CD4-positive, alpha-beta memory T cell (primary cell): ENCODE measurements at regions not wholly inside any gene's neighbourhood (a gene's known extent, or its start where the extent isn't known, plus 50 kb on each side); places are given as distances from the start of the nearest gene placed in this dataset.
"Not testable (repeated sequence)": the region's sequence is repeated elsewhere in the genome, so short reads cannot be mapped to it uniquely, and the experiment has no call there.

ENCODE experiments used
- CTCF ChIA-PET: fragments of 350-600 bp; sonication (Branson Sonifier 250); formaldehyde crosslinking; loops from one replicate; lab custom pipeline; 2021; ENCODE audit warnings: inconsistent platforms; ENCODE audit not compliant: partially characterized antibody; lab: Charles Lee
- POLR2A ChIA-PET: fragments of 350-600 bp; sonication (Branson Sonifier 250); formaldehyde crosslinking; loops from one replicate; lab custom pipeline; 2021; ENCODE audit not compliant: partially characterized antibody; lab: Charles Lee
- DNase-seq, 5 donors: peaks; one replicate each; pipeline versions ENCODE4 v3.0.0 to v3.0.0-alpha.2; 2020 to 2022; ENCODE audit warnings: mixed read lengths in 1 of 5
- H3K27ac ChIP-seq: one replicate; pipeline ENCODE4 v1.7.0; 2013; ENCODE audit warnings: low read depth, low read length
- H3K27me3 ChIP-seq: 2 replicates; pipeline ENCODE4 v1.7.0; 2013; ENCODE audit warnings: mild to moderate bottlenecking, low read length, moderate library complexity; ENCODE audit not compliant: insufficient read depth
- H3K36me3 ChIP-seq: 2 replicates; pipeline ENCODE4 v1.7.0; 2013; ENCODE audit warnings: mild to moderate bottlenecking, low read length, moderate library complexity; ENCODE audit not compliant: insufficient read depth
- H3K4me1 ChIP-seq: 2 replicates; pipeline ENCODE4 v1.7.0; 2013; ENCODE audit warnings: mild to moderate bottlenecking, low read length, moderate library complexity; ENCODE audit not compliant: insufficient read depth
- H3K4me3 ChIP-seq, 2 donors: one replicate each; pipeline ENCODE4 v1.7.0; 2013; ENCODE audit warnings: low read length in 2 of 2, mild to moderate bottlenecking in 1 of 2
- H3K9me3 ChIP-seq, 2 donors: one replicate each; pipeline ENCODE4 v1.7.0; 2013; ENCODE audit warnings: low read length in 2 of 2, control low read depth in 1 of 2; ENCODE audit not compliant: control insufficient read depth in 1 of 2
- H3K27ac Mint-ChIP-seq, 7 donors: one replicate each; pipeline ENCODE4 v1.8.0; 2020 to 2021; ENCODE audit warnings: mixed read lengths in 7 of 7, mild to moderate bottlenecking in 6 of 7, inconsistent platforms in 3 of 7, moderate library complexity in 3 of 7
- H3K27me3 Mint-ChIP-seq, 2 donors: one replicate each; pipeline ENCODE4 v1.8.0; 2020 to 2021; ENCODE audit warnings: mixed read lengths in 2 of 2
- H3K36me3 Mint-ChIP-seq, 2 donors: one replicate each; pipeline ENCODE4 v1.8.0; 2020 to 2021; ENCODE audit warnings: mixed read lengths in 2 of 2, inconsistent platforms in 1 of 2, mild to moderate bottlenecking in 1 of 2
- H3K4me1 Mint-ChIP-seq, 4 donors: one replicate each; pipeline ENCODE4 v1.8.0; 2020 to 2021; ENCODE audit warnings: mixed read lengths in 4 of 4, mild to moderate bottlenecking in 1 of 4
- H3K4me3 Mint-ChIP-seq, 8 donors: one replicate each; pipeline ENCODE4 v1.8.0; 2020 to 2021; ENCODE audit warnings: mixed read lengths in 8 of 8, mild to moderate bottlenecking in 7 of 8, moderate library complexity in 6 of 8, inconsistent platforms in 3 of 8
- H3K9me3 Mint-ChIP-seq, 8 donors: one replicate each; pipeline ENCODE4 v1.8.0; 2020 to 2021; ENCODE audit warnings: mixed read lengths in 8 of 8, mild to moderate bottlenecking in 5 of 8, inconsistent platforms in 3 of 8, moderate library complexity in 1 of 8
- intact Hi-C: fragments of 100-400 bp; cut with micrococcal nuclease; formaldehyde crosslinking; loops from one replicate; pipeline ENCODE4 v1.15.1; 2023

DNA sequence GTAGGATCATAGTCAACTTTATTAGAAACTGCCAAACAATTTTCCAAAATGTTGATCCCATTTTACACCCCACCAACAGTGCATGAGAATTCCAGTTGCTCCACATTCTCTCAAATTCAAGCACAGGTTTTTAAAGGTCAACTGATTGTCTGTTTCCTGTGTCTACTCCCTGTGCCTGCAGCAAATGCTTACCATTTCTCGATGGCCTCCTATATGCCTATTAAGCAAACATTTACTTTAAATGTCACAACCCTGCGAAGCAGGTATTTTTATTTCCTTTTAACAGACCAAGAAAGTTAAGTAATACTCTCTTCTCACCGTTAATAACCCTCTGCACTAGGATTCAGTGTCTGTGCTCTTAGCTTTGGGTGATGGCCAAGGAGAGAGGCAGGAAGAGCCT lies 163.8 kb upstream of the EPB41L3 start:
- Histone ChIP-seq H3K27ac (no peak overlapping the region), H3K36me3 (no peaks in the 10 kb centered on the region), H3K27me3 (no peaks in the 10 kb centered on the region), H3K4me1 (no peaks in the 10 kb centered on the region), H3K9me3 (no peaks in the 10 kb centered on the region), H3K4me3 (no peak overlapping the region)
- Mint-ChIP-seq H3K9me3 (peaks cover 0 to 3% (median 0%) of the 10 kb centered on the region in 8 donors), H3K27me3 (peaks cover 0 to 2% of the 10 kb centered on the region in 2 donors), H3K27ac (peak overlapping the region in 1 of 7 donors; percentile 25), H3K4me3 (no peak overlapping the region), H3K36me3 (no peaks in the 10 kb centered on the region), H3K4me1 (no peaks in the 10 kb centered on the region)
- ChIA-PET CTCF (no interaction called here), POLR2A (no interaction called here)
- DNase-seq: no peak
- intact Hi-C loops: no loop called here

GRCh38 chr18:5705393-5705792 lies 161.6 kb upstream of the EPB41L3 start:
- H3K27me3 Mint-ChIP-seq: peaks cover 0 to 2% of the 10 kb centered on the region in 2 donors
- Histone ChIP-seq H3K4me3 (no peak overlapping the region), H3K36me3 (no peaks in the 10 kb centered on the region), H3K4me1 (no peaks in the 10 kb centered on the region), H3K9me3 (no peaks in the 10 kb centered on the region), H3K27ac (no peak overlapping the region), H3K27me3 (no peaks in the 10 kb centered on the region)
- ChIA-PET POLR2A (no interaction called here), CTCF (no interaction called here)
- peaks cover 0 to 3% (median 0%) of the 10 kb centered on the region in 8 donors for H3K9me3 Mint-ChIP-seq
- H3K4me3 Mint-ChIP-seq: no peak overlapping the region
- no peak for DNase-seq
- H3K27ac Mint-ChIP-seq: no peak overlapping the region
- no peaks in the 10 kb centered on the region for H3K36me3 Mint-ChIP-seq
- intact Hi-C loops: no loop called here
- no peaks in the 10 kb centered on the region for H3K4me1 Mint-ChIP-seq

DNA sequence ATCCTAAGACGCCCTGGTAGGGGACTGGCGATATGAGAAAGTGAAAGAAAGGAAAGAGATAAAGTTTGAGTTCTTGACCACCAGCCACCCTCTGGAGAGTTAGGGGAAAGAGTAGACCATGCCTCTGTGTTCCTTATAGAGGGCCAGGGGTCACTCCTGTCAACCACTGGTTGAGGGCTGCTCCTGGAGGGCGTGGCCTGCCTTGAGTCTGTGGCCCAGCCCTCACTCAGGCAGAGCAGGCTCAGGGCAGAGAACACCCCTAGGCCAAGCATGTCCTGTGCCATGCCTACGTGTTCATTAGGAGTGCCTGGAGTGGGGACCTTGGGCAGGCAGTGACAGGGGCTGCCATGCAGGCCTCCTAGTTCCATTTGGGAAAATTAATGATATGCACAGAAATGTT lies 161.1 kb upstream of the EPB41L3 start:
- ChIA-PET POLR2A (no interaction called here), CTCF (no interaction called here)
- Mint-ChIP-seq H3K27ac (no peak overlapping the region), H3K4me1 (no peaks in the 10 kb centered on the region), H3K4me3 (no peak overlapping the region), H3K36me3 (no peaks in the 10 kb centered on the region), H3K27me3 (peaks cover 0 to 1% of the 10 kb centered on the region in 2 donors), H3K9me3 (peaks cover 0 to 3% (median 0%) of the 10 kb centered on the region in 8 donors)
- H3K9me3 ChIP-seq: no peaks in the 10 kb centered on the region
- H3K4me3 ChIP-seq: no peak overlapping the region
- no peak overlapping the region for H3K27ac ChIP-seq
- no peaks in the 10 kb centered on the region for H3K4me1 ChIP-seq
- H3K27me3 ChIP-seq: no peaks in the 10 kb centered on the region
- H3K36me3 ChIP-seq: no peaks in the 10 kb centered on the region
- intact Hi-C loops: no loop called here
- DNase-seq: no peak

DNA sequence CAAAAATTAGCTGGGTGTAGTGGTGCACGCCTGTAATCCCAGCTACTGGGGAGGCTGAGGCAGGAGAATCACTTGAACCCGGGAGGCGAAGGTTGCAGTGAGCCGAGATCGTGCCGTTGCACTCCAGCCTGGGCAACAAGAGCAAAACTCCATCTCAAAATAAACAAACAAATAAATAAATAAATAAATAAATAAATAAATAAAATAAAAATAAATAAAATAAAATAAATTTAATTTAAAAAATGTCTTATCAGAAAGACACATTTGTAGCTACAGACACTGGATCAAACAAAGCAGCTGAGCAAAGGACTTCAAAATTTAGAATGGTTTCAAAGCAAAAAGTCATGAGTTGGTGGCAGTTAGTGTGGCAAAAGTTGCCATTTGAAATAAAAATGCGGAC lies 158.2 kb upstream of the EPB41L3 start:
- H3K27ac Mint-ChIP-seq, intact Hi-C loops, H3K4me1 Mint-ChIP-seq, DNase-seq, H3K4me3 ChIP-seq, H3K4me1 ChIP-seq, CTCF ChIA-PET, H3K27me3 Mint-ChIP-seq, H3K4me3 Mint-ChIP-seq, H3K27ac ChIP-seq, H3K36me3 Mint-ChIP-seq, POLR2A ChIA-PET, H3K36me3 ChIP-seq, H3K27me3 ChIP-seq, H3K9me3 ChIP-seq, H3K9me3 Mint-ChIP-seq: not testable (repeated sequence)

- Mint-ChIP-seq H3K4me3 (no peak overlapping the region), H3K36me3 (no peaks in the 10 kb centered on the region), H3K9me3 (peaks cover 0 to 12% (median 6%) of the 10 kb centered on the region in 8 donors), H3K27me3 (no peaks in the 10 kb centered on the region), H3K4me1 (no peaks in the 10 kb centered on the region), H3K27ac (no peak overlapping the region)
- CTCF ChIA-PET: no interaction called here
- no peaks in the 10 kb centered on the region for H3K9me3 ChIP-seq
- intact Hi-C loops: no loop called here
- no peaks in the 10 kb centered on the region for H3K36me3 ChIP-seq
- no peaks in the 10 kb centered on the region for H3K4me1 ChIP-seq
- no peak overlapping the region for H3K4me3 ChIP-seq
- no peaks in the 10 kb centered on the region for H3K27me3 ChIP-seq
- H3K27ac ChIP-seq: no peak overlapping the region
- no peak for DNase-seq
- POLR2A ChIA-PET: no interaction called here
These were observed 150.0 kb upstream of the EPB41L3 start for GRCh38 chr18:5693699-5694294.

DNA sequence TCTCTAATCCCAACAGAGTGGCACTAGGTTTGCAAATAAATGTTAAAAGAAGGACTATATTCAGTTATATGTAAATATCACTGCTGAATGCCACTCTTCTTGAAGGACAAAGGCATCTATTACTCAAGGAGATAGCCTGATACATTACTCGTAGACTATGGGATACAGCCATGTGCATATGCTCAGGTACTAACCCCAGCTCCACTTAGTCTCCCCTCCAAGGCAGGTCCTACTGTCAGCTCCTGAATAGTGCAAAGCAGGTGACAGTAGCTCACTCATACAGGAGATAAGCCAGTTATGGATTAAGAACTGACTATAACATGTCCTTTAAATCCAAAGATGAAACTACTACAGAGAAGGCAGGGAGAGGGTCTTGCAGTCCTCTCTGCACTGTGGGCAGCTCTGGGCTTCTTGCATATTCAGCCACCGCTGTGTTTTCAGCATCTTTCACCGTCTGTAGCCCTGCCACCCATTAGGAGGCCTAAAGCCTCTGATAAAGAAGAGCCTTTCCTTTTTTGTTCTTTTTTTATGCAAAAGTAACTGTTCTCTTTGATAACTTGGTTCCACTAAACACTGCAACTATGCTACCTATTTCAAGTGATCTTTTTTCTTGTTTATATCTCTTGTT lies 135.1 kb upstream of the EPB41L3 start:
- Mint-ChIP-seq H3K27me3 (no peaks in the 10 kb centered on the region), H3K9me3 (peaks cover 0 to 4% (median 0%) of the 10 kb centered on the region in 8 donors), H3K36me3 (no peaks in the 10 kb centered on the region), H3K4me3 (no peak overlapping the region), H3K27ac (no peak overlapping the region), H3K4me1 (no peaks in the 10 kb centered on the region)
- Histone ChIP-seq H3K9me3 (no peaks in the 10 kb centered on the region), H3K27me3 (no peaks in the 10 kb centered on the region), H3K4me3 (no peak overlapping the region), H3K4me1 (no peaks in the 10 kb centered on the region), H3K27ac (no peak overlapping the region), H3K36me3 (no peaks in the 10 kb centered on the region)
- intact Hi-C loops: no loop called here
- ChIA-PET POLR2A (no interaction called here), CTCF (no interaction called here)
- no peak for DNase-seq

DNA sequence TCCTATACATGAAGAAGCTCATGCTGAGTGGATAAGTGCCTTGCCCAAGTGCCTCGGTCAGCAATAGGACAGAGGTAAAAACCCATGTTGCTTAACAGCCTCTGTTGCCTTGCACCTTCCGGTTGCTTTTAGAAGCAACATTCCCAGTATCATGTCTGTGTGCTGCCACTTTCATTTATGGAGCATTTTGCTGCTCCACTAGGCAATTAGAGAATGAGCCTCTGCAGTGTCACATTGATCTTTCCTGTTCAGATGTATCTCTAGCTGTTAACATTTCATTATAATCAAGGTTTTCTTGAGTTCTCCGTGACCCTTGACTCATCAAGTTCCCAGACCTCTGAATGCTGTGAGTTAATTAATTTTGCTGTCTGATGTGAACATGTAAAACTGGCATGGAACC lies 134.5 kb upstream of the EPB41L3 start:
- no peaks in the 10 kb centered on the region for H3K27me3 Mint-ChIP-seq
- Histone ChIP-seq H3K4me1 (no peaks in the 10 kb centered on the region), H3K9me3 (no peaks in the 10 kb centered on the region), H3K36me3 (no peaks in the 10 kb centered on the region), H3K4me3 (no peak overlapping the region), H3K27ac (no peak overlapping the region), H3K27me3 (no peaks in the 10 kb centered on the region)
- POLR2A ChIA-PET: no interaction called here
- no peak overlapping the region for H3K4me3 Mint-ChIP-seq
- H3K9me3 Mint-ChIP-seq: peaks cover 0 to 3% (median 0%) of the 10 kb centered on the region in 8 donors
- H3K27ac Mint-ChIP-seq: no peak overlapping the region
- H3K4me1 Mint-ChIP-seq: no peaks in the 10 kb centered on the region
- no peaks in the 10 kb centered on the region for H3K36me3 Mint-ChIP-seq
- intact Hi-C loops: no loop called here
- CTCF ChIA-PET: no interaction called here
- no peak for DNase-seq
